ENCODE measurements at regions not wholly inside any gene's neighbourhood (a gene's known extent, or its start where the extent isn't known, plus 50 kb on each side); places are given as distances from the start of the nearest gene placed in this dataset.

DNA sequence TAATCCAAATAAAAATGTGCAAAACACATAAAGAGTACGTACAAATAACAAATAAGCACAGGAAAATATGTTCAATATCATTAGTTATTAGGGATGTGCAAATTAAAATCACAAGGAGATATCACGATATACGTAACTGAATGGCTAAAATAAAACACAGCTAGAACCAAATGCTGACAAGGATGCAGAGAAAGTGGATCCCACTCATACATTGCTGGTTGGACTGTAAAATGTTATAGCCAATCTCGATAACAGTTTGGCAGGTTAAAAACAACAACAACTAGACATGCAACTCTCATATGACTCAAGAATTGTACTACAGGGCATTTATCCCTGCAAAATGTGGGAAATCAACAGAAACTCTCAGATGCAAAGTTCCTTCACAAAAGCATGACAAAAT lies 553.9 kb downstream of the ADCYAP1 start:
- no peak for ATAC-seq
- no peak for TF ChIP-seq TCF4 (CRISPR knock-in tag; IDR thresholded peaks at IDR 0.05; ENCODE audit: borderline replicate concordance)
- TF ChIP-seq ZNF8 (CRISPR knock-in tag; IDR thresholded peaks at IDR 0.05), result no peak
- TF ChIP-seq, protein P1, sequence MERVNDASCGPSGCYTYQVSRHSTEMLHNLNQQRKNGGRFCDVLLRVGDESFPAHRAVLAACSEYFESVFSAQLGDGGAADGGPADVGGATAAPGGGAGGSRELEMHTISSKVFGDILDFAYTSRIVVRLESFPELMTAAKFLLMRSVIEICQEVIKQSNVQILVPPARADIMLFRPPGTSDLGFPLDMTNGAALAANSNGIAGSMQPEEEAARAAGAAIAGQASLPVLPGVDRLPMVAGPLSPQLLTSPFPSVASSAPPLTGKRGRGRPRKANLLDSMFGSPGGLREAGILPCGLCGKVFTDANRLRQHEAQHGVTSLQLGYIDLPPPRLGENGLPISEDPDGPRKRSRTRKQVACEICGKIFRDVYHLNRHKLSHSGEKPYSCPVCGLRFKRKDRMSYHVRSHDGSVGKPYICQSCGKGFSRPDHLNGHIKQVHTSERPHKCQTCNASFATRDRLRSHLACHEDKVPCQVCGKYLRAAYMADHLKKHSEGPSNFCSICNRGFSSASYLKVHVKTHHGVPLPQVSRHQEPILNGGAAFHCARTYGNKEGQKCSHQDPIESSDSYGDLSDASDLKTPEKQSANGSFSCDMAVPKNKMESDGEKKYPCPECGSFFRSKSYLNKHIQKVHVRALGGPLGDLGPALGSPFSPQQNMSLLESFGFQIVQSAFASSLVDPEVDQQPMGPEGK (CRISPR knock-in tag; IDR thresholded peaks at IDR 0.05; ENCODE audit: borderline replicate concordance), result no peak
- TF ChIP-seq OSR1 (CRISPR knock-in tag; IDR thresholded peaks at IDR 0.05), result no peak
- no peak for TF ChIP-seq TOX (CRISPR knock-in tag; IDR thresholded peaks at IDR 0.05; ENCODE audit: borderline replicate concordance)
- TF ChIP-seq ZFP30 (CRISPR knock-in tag; IDR thresholded peaks at IDR 0.05), result no peak
- TF ChIP-seq ZFP3 (CRISPR knock-in tag; IDR thresholded peaks at IDR 0.05), result no peak
- no peak for TF ChIP-seq ZNF70 (CRISPR knock-in tag; IDR thresholded peaks at IDR 0.05)
- no peak for TF ChIP-seq CSDC2 (CRISPR knock-in tag; IDR thresholded peaks at IDR 0.05)
- TF ChIP-seq ARNTL (CRISPR knock-in tag; IDR thresholded peaks at IDR 0.05; ENCODE audit: borderline replicate concordance, low read depth), result no peak
- TF ChIP-seq SNAI2 (CRISPR knock-in tag; IDR thresholded peaks at IDR 0.05), result no peak
- no peak for TF ChIP-seq ZC3H10 (CRISPR knock-in tag; IDR thresholded peaks at IDR 0.05)
- TF ChIP-seq ESRRG (CRISPR knock-in tag; IDR thresholded peaks at IDR 0.05), result no peak
- TF ChIP-seq ZNF565 (CRISPR knock-in tag; conservative IDR thresholded peaks at IDR 0.05; ENCODE audit: low read depth), result no peak
- TF ChIP-seq, protein P2, sequence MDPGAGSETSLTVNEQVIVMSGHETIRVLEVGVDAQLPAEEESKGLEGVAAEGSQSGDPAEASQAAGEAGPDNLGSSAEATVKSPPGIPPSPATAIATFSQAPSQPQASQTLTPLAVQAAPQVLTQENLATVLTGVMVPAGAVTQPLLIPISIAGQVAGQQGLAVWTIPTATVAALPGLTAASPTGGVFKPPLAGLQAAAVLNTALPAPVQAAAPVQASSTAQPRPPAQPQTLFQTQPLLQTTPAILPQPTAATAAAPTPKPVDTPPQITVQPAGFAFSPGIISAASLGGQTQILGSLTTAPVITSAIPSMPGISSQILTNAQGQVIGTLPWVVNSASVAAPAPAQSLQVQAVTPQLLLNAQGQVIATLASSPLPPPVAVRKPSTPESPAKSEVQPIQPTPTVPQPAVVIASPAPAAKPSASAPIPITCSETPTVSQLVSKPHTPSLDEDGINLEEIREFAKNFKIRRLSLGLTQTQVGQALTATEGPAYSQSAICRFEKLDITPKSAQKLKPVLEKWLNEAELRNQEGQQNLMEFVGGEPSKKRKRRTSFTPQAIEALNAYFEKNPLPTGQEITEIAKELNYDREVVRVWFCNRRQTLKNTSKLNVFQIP (CRISPR knock-in tag; IDR thresholded peaks at IDR 0.05; ENCODE audit: borderline replicate concordance, low read depth), result no peak
- no peak for TF ChIP-seq PPARA (CRISPR knock-in tag; IDR thresholded peaks at IDR 0.05; ENCODE audit: borderline replicate concordance)
- TF ChIP-seq, protein P3, sequence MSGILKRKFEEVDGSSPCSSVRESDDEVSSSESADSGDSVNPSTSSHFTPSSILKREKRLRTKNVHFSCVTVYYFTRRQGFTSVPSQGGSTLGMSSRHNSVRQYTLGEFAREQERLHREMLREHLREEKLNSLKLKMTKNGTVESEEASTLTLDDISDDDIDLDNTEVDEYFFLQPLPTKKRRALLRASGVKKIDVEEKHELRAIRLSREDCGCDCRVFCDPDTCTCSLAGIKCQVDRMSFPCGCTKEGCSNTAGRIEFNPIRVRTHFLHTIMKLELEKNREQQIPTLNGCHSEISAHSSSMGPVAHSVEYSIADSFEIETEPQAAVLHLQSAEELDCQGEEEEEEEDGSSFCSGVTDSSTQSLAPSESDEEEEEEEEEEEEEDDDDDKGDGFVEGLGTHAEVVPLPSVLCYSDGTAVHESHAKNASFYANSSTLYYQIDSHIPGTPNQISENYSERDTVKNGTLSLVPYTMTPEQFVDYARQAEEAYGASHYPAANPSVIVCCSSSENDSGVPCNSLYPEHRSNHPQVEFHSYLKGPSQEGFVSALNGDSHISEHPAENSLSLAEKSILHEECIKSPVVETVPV (CRISPR knock-in tag; IDR thresholded peaks at IDR 0.05), result no peak
- TF ChIP-seq BACH2 (CRISPR knock-in tag; IDR thresholded peaks at IDR 0.05; ENCODE audit: borderline replicate concordance), result no peak
- TF ChIP-seq GLIS3 (CRISPR knock-in tag; IDR thresholded peaks at IDR 0.05), result no peak
- no peak for TF ChIP-seq RARB (CRISPR knock-in tag; IDR thresholded peaks at IDR 0.05)

DNA sequence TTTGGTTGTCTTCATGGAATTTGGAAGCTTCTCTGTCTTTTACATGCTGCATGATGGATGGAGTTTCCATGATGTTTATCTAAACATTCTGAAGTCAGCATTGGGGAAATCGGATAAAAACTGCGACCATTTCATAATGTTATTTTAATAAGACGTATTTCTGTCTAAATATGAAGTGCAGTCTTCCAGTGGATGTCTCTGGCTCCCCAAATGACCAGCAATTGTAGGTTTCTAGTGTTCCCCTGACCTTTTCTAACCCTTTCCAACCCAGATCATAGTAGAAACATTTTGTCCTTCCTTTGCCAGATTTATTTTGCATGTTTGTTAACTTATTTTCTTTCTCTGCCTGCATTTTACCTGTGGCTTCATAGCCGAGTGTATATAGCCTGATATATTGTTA lies 559.3 kb downstream of the ADCYAP1 start:
- TF ChIP-seq ISL1 (CRISPR knock-in tag; IDR thresholded peaks at IDR 0.05), result no peak
- TF ChIP-seq BACH2 (CRISPR knock-in tag; IDR thresholded peaks at IDR 0.05; ENCODE audit: borderline replicate concordance), result no peak
- no peak for TF ChIP-seq ZFP3 (CRISPR knock-in tag; IDR thresholded peaks at IDR 0.05)
- no peak for TF ChIP-seq TCF4 (CRISPR knock-in tag; IDR thresholded peaks at IDR 0.05; ENCODE audit: borderline replicate concordance)
- TF ChIP-seq ZNF70 (CRISPR knock-in tag; IDR thresholded peaks at IDR 0.05), result no peak
- TF ChIP-seq ZFP30 (CRISPR knock-in tag; IDR thresholded peaks at IDR 0.05), result no peak
- TF ChIP-seq PPARA (CRISPR knock-in tag; IDR thresholded peaks at IDR 0.05; ENCODE audit: borderline replicate concordance), result no peak
- TF ChIP-seq SNAI2 (CRISPR knock-in tag; IDR thresholded peaks at IDR 0.05), result no peak
- TF ChIP-seq CSDC2 (CRISPR knock-in tag; IDR thresholded peaks at IDR 0.05), result no peak
- TF ChIP-seq ZNF8 (CRISPR knock-in tag; IDR thresholded peaks at IDR 0.05), result no peak
- TF ChIP-seq RARB (CRISPR knock-in tag; IDR thresholded peaks at IDR 0.05), result no peak
- no peak for TF ChIP-seq ZC3H10 (CRISPR knock-in tag; IDR thresholded peaks at IDR 0.05)
- TF ChIP-seq ZNF565 (CRISPR knock-in tag; conservative IDR thresholded peaks at IDR 0.05; ENCODE audit: low read depth), result no peak
- TF ChIP-seq OSR1 (CRISPR knock-in tag; IDR thresholded peaks at IDR 0.05), result no peak
- TF ChIP-seq TOX (CRISPR knock-in tag; IDR thresholded peaks at IDR 0.05; ENCODE audit: borderline replicate concordance), result no peak
- no peak for TF ChIP-seq GLIS3 (CRISPR knock-in tag; IDR thresholded peaks at IDR 0.05)
- TF ChIP-seq ESRRG (CRISPR knock-in tag; IDR thresholded peaks at IDR 0.05), result no peak
- no peak for ATAC-seq

DNA sequence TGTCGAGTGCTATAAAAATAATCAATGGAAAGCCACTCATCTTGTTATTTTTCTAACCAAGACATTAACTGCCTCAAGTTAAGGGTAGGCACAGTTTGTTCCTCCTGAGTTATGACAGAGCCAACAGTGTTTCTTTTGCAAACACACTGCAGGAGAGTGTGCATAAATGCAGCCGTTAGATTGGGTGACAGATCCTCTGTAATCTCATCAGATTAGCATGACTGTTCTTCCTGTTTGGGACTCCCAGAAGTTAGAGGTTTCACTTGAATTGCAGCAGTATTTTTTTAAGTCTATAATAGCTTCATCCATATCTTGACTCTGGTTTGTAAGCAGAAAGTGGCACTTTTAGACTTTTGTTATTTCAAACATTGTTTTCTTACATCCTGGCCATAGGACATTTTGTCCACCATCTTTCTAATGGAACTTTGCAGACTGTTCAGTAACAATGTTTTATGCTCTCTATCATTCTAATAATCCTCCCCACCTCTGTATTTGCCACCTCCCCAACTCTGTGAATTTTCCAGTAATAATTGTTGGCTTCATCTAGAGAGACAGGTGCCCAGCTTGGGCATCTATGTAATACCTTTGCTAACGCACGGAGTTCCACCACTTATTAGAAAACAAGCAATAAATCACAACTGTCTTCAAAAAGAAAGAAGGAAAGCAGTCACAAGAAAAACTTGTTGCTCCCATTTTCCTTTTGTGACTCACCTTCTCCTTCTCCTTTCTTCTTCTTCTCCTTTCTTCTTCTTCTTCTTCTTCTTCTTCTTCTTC lies 560.0 kb downstream of the ADCYAP1 start:
- no peak for ATAC-seq
- no peak for TF ChIP-seq ZNF8 (CRISPR knock-in tag; IDR thresholded peaks at IDR 0.05)
- TF ChIP-seq, protein P4, sequence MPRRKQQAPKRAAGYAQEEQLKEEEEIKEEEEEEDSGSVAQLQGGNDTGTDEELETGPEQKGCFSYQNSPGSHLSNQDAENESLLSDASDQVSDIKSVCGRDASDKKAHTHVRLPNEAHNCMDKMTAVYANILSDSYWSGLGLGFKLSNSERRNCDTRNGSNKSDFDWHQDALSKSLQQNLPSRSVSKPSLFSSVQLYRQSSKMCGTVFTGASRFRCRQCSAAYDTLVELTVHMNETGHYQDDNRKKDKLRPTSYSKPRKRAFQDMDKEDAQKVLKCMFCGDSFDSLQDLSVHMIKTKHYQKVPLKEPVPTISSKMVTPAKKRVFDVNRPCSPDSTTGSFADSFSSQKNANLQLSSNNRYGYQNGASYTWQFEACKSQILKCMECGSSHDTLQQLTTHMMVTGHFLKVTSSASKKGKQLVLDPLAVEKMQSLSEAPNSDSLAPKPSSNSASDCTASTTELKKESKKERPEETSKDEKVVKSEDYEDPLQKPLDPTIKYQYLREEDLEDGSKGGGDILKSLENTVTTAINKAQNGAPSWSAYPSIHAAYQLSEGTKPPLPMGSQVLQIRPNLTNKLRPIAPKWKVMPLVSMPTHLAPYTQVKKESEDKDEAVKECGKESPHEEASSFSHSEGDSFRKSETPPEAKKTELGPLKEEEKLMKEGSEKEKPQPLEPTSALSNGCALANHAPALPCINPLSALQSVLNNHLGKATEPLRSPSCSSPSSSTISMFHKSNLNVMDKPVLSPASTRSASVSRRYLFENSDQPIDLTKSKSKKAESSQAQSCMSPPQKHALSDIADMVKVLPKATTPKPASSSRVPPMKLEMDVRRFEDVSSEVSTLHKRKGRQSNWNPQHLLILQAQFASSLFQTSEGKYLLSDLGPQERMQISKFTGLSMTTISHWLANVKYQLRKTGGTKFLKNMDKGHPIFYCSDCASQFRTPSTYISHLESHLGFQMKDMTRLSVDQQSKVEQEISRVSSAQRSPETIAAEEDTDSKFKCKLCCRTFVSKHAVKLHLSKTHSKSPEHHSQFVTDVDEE (CRISPR knock-in tag; IDR thresholded peaks at IDR 0.05), result no peak

Data from SK-N-SH treated with all-trans-retinoic acid at 6 μM for 48 hours (cell line).